T47D (cell line): ENCODE measurements at regions not wholly inside any gene's neighbourhood (a gene's known extent, or its start where the extent isn't known, plus 50 kb on each side); places are given as distances from the start of the nearest gene placed in this dataset.
A peak's percentile ranks its signal among the peaks of the same experiment; 100 is the strongest.
"Not testable (repeated sequence)": the region's sequence is repeated elsewhere in the genome, so short reads cannot be mapped to it uniquely, and the experiment has no call there.

ENCODE experiments used
- DNase-seq, 2 experiments: peaks; one replicate each; pipeline versions ENCODE4 v3.0.0 to v3.0.0-alpha.2; 2011 to 2012; ENCODE audit warnings: low read depth in 1 of 2, low spot score in 1 of 2
- JUND ChIP-seq: IDR thresholded peaks from 2 replicates; pipeline ENCODE4 v1.6.1; 2012; ENCODE audit warnings: low read depth
- in situ Hi-C: cut with HindIII; loops from 2 replicates; pipeline ENCODE4 v1.10.0; 2016; ENCODE audit warnings: low sequenced_read_pairs, low pct_unique_long_range_greater_than_20kb

- TF ChIP-seq JUND: no peak
- in situ Hi-C loops: no loop called here
- DNase-seq: peak in 1 of 2 experiments; percentile 45
Measured at GRCh38 chr21:28696844-28697410, 295.8 kb downstream of the LTN1 start.

DNA sequence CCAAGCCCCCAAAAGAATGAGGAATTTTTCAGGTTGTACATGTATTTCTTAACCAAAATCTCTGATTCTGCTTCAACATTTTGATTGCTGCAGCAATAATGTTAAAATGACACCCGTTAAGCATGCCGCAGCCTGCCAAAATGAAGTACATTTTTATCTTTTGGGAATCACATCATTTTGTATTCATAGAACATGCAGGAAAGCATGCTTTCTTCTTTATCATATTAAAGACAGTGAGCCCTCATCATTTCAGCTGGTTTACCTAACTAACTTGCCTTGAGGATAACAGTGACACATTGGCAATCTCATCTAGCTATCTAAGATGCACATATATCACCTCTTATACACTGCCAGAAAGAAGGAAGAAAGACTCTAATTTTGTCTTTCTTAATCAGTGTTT is 299.2 kb downstream of the LTN1 start:
- in situ Hi-C loops: no loop called here
- no peak for TF ChIP-seq JUND
- no peak for DNase-seq

DNA sequence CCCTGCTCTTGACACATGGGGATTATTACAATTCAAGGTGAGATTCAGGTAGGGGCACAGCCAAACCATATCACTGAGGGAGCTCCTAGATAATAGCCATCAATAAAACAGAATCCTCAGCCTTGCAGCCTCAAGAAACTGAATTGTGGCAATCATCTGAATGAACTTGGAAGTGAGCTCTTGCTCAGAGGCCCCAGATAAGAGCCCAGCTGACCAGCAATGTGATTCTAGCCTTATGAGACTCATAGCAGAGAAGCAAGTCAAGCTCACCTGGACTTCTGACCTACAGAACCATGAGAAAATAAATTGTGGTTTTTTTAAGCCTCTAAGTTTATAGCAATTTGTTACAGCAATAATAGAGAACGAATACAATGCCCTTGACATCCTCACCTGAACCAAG is 302.5 kb downstream of the LTN1 start:
- no peak for DNase-seq
- in situ Hi-C loops: no loop called here
- no peak for TF ChIP-seq JUND

- in situ Hi-C loops: no loop called here
Measured at GRCh38 chr21:28688381-28688780, 304.3 kb downstream of the LTN1 start.

DNA sequence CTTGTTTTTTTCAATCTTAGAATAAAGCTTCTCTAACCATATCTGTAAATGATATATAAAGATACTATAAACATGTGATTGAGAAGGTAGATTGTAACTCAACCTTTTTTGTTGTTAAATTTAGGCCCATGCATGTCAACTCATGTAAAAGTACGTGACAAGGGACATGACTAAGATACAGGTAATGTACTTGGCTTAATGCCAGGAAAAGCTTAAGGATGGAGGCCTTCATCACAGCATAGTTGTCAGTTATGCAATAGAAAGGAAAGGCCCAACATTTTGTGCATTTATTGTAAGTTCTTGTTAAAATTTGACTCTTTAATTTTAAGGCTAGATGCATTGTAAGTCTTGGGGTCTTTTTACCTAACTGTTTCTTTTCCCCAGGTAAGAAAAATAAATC is 305.1 kb downstream of the LTN1 start:
- in situ Hi-C loops: no loop called here
- no peak for DNase-seq
- TF ChIP-seq JUND: no peak

More at GRCh38 chr21:28688381-28688780, 304.3 kb downstream of the LTN1 start:
- no peak for DNase-seq
- TF ChIP-seq JUND: no peak

DNA sequence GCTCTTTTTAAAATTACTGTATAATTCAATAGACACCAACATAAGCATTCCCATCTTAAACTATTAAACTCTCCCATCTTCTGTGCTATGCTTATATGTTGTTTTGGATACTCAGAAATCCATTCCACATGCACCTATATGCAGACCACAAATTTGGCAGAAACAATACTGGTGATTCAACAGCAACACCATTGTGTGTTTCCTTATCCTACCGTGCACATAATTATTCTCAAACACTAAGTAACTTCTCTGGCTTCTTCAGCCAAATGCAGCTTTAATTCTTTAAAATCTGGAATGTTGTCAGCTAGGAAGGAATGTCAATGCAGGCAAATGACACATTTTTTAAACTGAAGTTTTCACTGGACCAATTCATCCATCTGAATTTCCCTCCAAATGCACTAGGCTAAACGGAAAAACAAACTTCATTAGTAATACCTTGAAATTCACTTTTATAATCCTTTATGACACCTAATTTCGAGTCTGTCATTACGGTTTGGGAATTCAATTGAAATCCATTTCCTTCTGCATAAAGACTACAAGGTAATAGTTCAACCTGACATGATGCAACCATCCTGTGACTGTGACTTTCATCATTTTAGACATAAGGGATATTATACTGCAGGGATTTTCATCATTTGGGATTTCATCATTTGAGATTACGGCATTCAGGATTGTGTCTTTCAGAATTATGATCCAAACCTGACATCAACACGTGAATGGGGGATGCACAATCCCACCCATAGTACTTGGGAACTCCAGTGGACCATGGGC is 308.5 kb downstream of the LTN1 start:
- in situ Hi-C loops: no loop called here
- DNase-seq: no peak
- TF ChIP-seq JUND: no peak

DNA sequence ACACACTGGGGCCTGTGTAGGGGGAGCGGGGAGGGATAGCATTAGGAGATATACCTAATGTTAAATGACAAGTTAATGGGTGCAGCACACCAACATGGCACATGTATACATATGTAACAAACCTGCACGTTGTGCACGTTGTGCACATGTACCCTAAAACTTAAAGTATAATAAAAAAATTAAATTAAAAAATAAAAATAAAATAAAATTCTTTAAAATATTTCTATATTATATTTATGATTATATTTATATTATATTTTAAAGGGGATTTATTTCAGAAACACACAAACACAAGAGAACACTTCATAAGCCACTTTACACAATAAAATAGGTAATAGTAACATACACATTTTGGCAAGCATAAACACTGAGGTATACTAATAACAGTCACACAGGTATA is 309.8 kb downstream of the LTN1 start:
- DNase-seq, in situ Hi-C loops: not testable (repeated sequence)

DNA sequence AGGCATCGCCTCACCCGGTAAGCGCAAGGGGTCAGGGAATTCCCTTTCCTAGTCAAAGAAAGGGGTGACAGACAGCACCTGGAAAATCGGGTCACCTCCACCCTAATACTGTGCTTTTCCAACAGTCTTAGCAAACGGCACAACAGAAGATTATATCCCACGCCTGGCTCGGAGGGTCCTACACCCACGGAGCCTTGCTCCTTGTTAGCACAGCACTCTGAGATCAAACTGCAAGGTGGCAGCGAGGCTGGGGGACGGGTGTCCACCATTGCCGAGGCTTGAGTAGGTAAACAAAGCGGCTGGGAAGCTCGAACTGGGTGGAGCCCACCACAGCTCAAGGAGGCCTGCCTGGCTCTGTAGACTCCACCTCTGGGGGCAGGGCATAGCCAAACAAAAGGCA is 315.6 kb downstream of the LTN1 start:
- in situ Hi-C loops, DNase-seq: not testable (repeated sequence)

- no peak for TF ChIP-seq JUND
- in situ Hi-C loops: no loop called here
- DNase-seq: no peak
Measured at GRCh38 chr21:28675331-28676041, 317.2 kb downstream of the LTN1 start.

- in situ Hi-C loops: no loop called here
- no peak for TF ChIP-seq JUND
- DNase-seq: no peak
Measured at GRCh38 chr21:28674763-28675162, 317.9 kb downstream of the LTN1 start.

DNA sequence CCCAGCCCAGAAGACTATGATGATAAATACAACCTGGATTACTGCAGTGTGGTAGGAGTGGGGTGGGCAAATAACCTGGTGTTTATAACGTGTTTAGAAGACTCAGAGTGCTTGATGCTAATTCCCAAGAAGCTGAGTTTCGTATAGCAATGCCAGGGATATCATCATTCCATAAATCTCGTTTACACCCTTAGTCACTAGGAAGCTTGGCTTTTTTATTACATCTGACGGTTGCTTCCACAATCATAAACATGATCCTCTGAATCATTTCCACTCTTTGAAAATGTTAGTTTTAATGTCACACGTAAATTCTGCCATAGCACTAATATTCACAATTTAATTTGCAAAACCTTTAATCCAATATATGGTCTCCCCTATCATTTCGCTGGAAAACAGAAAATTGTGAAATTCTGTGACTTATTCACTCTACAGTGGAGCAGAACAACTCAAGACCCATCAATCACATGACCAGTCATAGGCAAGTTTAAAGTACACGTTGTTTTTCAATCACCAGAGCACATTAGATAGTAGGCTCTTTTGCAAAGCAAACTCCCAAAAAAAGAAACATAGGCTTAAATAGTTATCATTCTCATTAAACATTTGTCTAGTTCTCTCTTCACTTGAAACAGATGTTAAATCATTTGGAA is 321.0 kb downstream of the LTN1 start:
- no peak for DNase-seq
- in situ Hi-C loops: no loop called here
- no peak for TF ChIP-seq JUND

- in situ Hi-C loops: no loop called here
- TF ChIP-seq JUND: no peak
- no peak for DNase-seq
Measured at GRCh38 chr21:28669971-28670653, 322.6 kb downstream of the LTN1 start.
